ENCODE measurements at regions not wholly inside any gene's neighbourhood (a gene's known extent, or its start where the extent isn't known, plus 50 kb on each side); places are given as distances from the start of the nearest gene placed in this dataset.
A peak's percentile ranks its signal among the peaks of the same experiment; 100 is the strongest.

DNA sequence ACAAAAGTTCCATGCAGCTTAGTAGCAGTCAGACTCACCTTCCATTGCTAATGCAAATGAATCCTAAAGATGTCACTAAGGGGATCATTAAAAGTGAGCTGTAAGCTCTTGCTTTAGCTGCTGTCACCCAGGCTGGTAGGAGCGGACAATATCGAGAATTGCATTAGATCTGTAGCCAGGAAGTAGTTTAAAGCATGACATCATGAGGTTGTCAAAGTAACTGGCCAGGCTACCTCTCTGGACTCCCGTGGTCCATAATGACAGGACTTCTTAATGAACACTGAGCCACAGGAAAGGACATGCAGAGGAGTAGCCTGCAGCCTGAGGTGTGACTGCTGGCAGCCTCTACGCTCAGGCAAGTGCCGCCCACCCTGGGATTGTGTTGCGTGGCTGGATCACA is 522.3 kb upstream of the NBEA start:
- ChIA-PET POLR2A (ENCODE audit: unreplicated experiment) (no interaction called here), CTCF (no interaction called here)
- Histone ChIP-seq H3K9me2 (ENCODE audit: insufficient read depth) (no peaks in the 10 kb centered on the region), H3K4me1 (replicated peaks; ENCODE audit: insufficient read depth) (no peaks in the 10 kb centered on the region), H2AFZ (no peak overlapping the region), H4K20me1 (ENCODE audit: insufficient read depth) (no peaks in the 10 kb centered on the region), H3F3A (ENCODE audit: insufficient read depth, low read depth) (no peaks in the 10 kb centered on the region), H3K4me2 (no peak overlapping the region), H3K4me3 (no peak overlapping the region), H3K27me3 (ENCODE audit: insufficient read depth, low read depth) (no peaks in the 10 kb centered on the region), H3K27ac (no peak overlapping the region), H3K79me2 (ENCODE audit: low read depth) (no peaks in the 10 kb centered on the region), H3K9me3 (ENCODE audit: insufficient read depth, low read depth) (no peaks in the 10 kb centered on the region), H3K36me3 (ENCODE audit: low read depth) (no peaks in the 10 kb centered on the region)
- intact Hi-C loops (cut with micrococcal nuclease; ENCODE audit: unreplicated experiment), result no loop called here
- no peak for DNase-seq
- TF ChIP-seq, protein P1, sequence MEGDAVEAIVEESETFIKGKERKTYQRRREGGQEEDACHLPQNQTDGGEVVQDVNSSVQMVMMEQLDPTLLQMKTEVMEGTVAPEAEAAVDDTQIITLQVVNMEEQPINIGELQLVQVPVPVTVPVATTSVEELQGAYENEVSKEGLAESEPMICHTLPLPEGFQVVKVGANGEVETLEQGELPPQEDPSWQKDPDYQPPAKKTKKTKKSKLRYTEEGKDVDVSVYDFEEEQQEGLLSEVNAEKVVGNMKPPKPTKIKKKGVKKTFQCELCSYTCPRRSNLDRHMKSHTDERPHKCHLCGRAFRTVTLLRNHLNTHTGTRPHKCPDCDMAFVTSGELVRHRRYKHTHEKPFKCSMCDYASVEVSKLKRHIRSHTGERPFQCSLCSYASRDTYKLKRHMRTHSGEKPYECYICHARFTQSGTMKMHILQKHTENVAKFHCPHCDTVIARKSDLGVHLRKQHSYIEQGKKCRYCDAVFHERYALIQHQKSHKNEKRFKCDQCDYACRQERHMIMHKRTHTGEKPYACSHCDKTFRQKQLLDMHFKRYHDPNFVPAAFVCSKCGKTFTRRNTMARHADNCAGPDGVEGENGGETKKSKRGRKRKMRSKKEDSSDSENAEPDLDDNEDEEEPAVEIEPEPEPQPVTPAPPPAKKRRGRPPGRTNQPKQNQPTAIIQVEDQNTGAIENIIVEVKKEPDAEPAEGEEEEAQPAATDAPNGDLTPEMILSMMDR (conservative IDR thresholded peaks at IDR 0.05), result no peak
- no peak for TF ChIP-seq EZH2 (IDR thresholded peaks at IDR 0.05; ENCODE audit: low read depth)
- no TSS peak for BruUV-seq (replicated peaks)

- Histone ChIP-seq H4K20me1 (ENCODE audit: insufficient read depth) (no peaks in the 10 kb centered on the region), H3K27me3 (ENCODE audit: insufficient read depth, low read depth) (no peaks in the 10 kb centered on the region), H3K27ac (no peak overlapping the region), H3K9me2 (ENCODE audit: insufficient read depth) (no peaks in the 10 kb centered on the region), H3F3A (ENCODE audit: insufficient read depth, low read depth) (no peaks in the 10 kb centered on the region), H3K4me3 (no peak overlapping the region), H3K9me3 (ENCODE audit: insufficient read depth, low read depth) (no peaks in the 10 kb centered on the region), H2AFZ (no peak overlapping the region), H3K4me2 (no peak overlapping the region), H3K79me2 (ENCODE audit: low read depth) (no peaks in the 10 kb centered on the region), H3K36me3 (ENCODE audit: low read depth) (no peaks in the 10 kb centered on the region), H3K4me1 (replicated peaks; ENCODE audit: insufficient read depth) (no peaks in the 10 kb centered on the region)
- TF ChIP-seq, protein P1 (conservative IDR thresholded peaks at IDR 0.05), result no peak
- no peak for TF ChIP-seq EZH2 (IDR thresholded peaks at IDR 0.05; ENCODE audit: low read depth)
- POLR2A ChIA-PET (ENCODE audit: unreplicated experiment), result no interaction called here
- intact Hi-C loops (cut with micrococcal nuclease; ENCODE audit: unreplicated experiment), result no loop called here
- BruUV-seq (replicated peaks), result no TSS peak
- DNase-seq, result no peak
- CTCF ChIA-PET, result no interaction called here
Observed at GRCh38 chr13:34420702-34421346, 521.2 kb upstream of the NBEA start.

- Histone ChIP-seq H3F3A (ENCODE audit: insufficient read depth, low read depth) (no peaks in the 10 kb centered on the region), H3K27ac (no peak overlapping the region), H3K79me2 (ENCODE audit: low read depth) (no peaks in the 10 kb centered on the region), H3K4me1 (replicated peaks; ENCODE audit: insufficient read depth) (no peaks in the 10 kb centered on the region), H3K36me3 (ENCODE audit: low read depth) (no peaks in the 10 kb centered on the region), H3K9me3 (ENCODE audit: insufficient read depth, low read depth) (no peaks in the 10 kb centered on the region), H3K9me2 (ENCODE audit: insufficient read depth) (no peaks in the 10 kb centered on the region), H3K4me3 (no peak overlapping the region), H4K20me1 (ENCODE audit: insufficient read depth) (no peaks in the 10 kb centered on the region), H3K4me2 (no peak overlapping the region), H2AFZ (no peak overlapping the region), H3K27me3 (ENCODE audit: insufficient read depth, low read depth) (no peaks in the 10 kb centered on the region)
- intact Hi-C loops (cut with micrococcal nuclease; ENCODE audit: unreplicated experiment), result no loop called here
- BruUV-seq (replicated peaks), result no TSS peak
- DNase-seq, result no peak
- POLR2A ChIA-PET (ENCODE audit: unreplicated experiment), result no interaction called here
- TF ChIP-seq, protein P1 (conservative IDR thresholded peaks at IDR 0.05), result peak; percentile 29; the same call in 1 of the 2 replicates
- no peak for TF ChIP-seq EZH2 (IDR thresholded peaks at IDR 0.05; ENCODE audit: low read depth)
- CTCF ChIA-PET, result no interaction called here
Observed at GRCh38 chr13:34421347-34421719, 520.7 kb upstream of the NBEA start.
